OCI-LY3 (cell line): ENCODE measurements at regions not wholly inside any gene's neighbourhood (a gene's known extent, or its start where the extent isn't known, plus 50 kb on each side); places are given as distances from the start of the nearest gene placed in this dataset.
"Not testable (repeated sequence)": the region's sequence is repeated elsewhere in the genome, so short reads cannot be mapped to it uniquely, and the experiment has no call there.

ENCODE experiments used
- H2AFZ ChIP-seq: fragments of 200-600, 300-600 bp; shearing (Covaris generic); 2 replicates; pipeline ENCODE4 v1.6.0; 2014; ENCODE audit warnings: antibody characterized with exemption, low read depth, low read length
- H3K27ac ChIP-seq: fragments of 200-600, 300-600 bp; sonication (generic); 2 replicates; pipeline ENCODE4 v1.5.1; 2014; ENCODE audit warnings: mild to moderate bottlenecking, low read length, moderate library complexity, mixed read lengths
- H3K27me3 ChIP-seq: fragments of 200-600, 300-600 bp; sonication (generic); 2 replicates; pipeline ENCODE4 v1.6.1; 2014; ENCODE audit warnings: low read depth, low read length, mixed read lengths
- H3K36me3 ChIP-seq: fragments of 200-600, 300-600 bp; sonication (generic); replicated peaks from 2 replicates; pipeline ENCODE3; 2014; ENCODE audit warnings: low read depth, low read length, mixed read lengths
- H3K4me1 ChIP-seq: fragments of 300-600, 200-600 bp; sonication (generic); 2 replicates; pipeline ENCODE4 v1.6.1; 2014; ENCODE audit warnings: low read length, mixed read lengths
- H3K4me2 ChIP-seq: fragments of 200-600, 300-600 bp; sonication (generic); 2 replicates; pipeline ENCODE4 v1.6.1; 2014; ENCODE audit warnings: low read length, mixed read lengths
- H3K4me3 ChIP-seq: fragments of 300-600, 200-600 bp; sonication (generic); 2 replicates; pipeline ENCODE4 v1.5.1; 2014; ENCODE audit warnings: antibody characterized with exemption, mild to moderate bottlenecking, low read length, moderate library complexity
- H3K79me2 ChIP-seq: fragments of 300-600, 200-600 bp; shearing (Covaris generic); 2 replicates; pipeline ENCODE4 v1.6.1; 2014; ENCODE audit warnings: mild to moderate bottlenecking, low read length, mixed read lengths
- H3K9ac ChIP-seq: fragments of 300-600, 200-600 bp; shearing (Covaris generic); 2 replicates; pipeline ENCODE4 v1.6.0; 2014; ENCODE audit warnings: mild to moderate bottlenecking, low read length, moderate library complexity
- H3K9me3 ChIP-seq: fragments of 200-600, 300-600 bp; shearing (Covaris generic); 2 replicates; pipeline ENCODE4 v1.6.1; 2014; ENCODE audit warnings: low read length, mixed read lengths; ENCODE audit not compliant: insufficient read depth
- H4K20me1 ChIP-seq: fragments of 200-600, 300-600 bp; sonication (generic); 2 replicates; pipeline ENCODE4 v1.6.1; 2016; ENCODE audit warnings: low read length, mixed read lengths; ENCODE audit not compliant: insufficient read depth
- EZH2phosphoT487 ChIP-seq: fragments of 200-600 bp; shearing (Covaris generic); IDR thresholded peaks from 2 replicates; pipeline ENCODE4 v1.6.1; 2018; ENCODE audit warnings: antibody characterized with exemption, mixed run types, low read depth
- TF ChIP-seq, protein P1 (sequence below): fragments of 200-600, 300-600 bp; sonication (generic); IDR thresholded peaks from 2 replicates; pipeline ENCODE4 v1.5.1; 2014; ENCODE audit warnings: antibody characterized with exemption, low read length, low read depth

DNA sequence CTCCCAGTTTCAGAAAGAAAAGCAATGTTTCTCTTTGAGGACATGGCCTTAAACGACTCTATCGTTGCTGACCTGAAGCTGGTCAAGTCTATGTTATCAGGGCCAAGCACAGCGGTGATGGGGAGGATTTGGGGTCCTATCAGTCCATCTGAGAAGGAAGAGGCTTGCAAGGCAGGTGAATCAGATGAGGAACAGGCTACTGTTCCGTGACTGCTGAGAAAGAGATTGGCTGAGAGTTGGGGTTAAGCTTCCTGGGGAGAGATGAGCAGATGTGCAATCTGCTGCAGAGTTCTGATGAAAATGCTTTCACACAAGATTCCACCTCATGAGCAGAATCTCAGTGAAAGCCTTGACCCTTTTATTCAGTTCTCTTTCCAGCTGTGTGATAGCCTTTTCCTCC is 168.3 kb upstream of the STMND1 start:
- H4K20me1 ChIP-seq: no peaks in the 10 kb centered on the region
- no peak overlapping the region for H3K4me3 ChIP-seq
- no peak overlapping the region for H2AFZ ChIP-seq
- no peak overlapping the region for H3K4me2 ChIP-seq
- H3K27ac ChIP-seq: no peak overlapping the region
- peaks cover 3% of the 10 kb centered on the region; the same call in 1 of the 2 replicates for H3K27me3 ChIP-seq
- TF ChIP-seq, protein P1, sequence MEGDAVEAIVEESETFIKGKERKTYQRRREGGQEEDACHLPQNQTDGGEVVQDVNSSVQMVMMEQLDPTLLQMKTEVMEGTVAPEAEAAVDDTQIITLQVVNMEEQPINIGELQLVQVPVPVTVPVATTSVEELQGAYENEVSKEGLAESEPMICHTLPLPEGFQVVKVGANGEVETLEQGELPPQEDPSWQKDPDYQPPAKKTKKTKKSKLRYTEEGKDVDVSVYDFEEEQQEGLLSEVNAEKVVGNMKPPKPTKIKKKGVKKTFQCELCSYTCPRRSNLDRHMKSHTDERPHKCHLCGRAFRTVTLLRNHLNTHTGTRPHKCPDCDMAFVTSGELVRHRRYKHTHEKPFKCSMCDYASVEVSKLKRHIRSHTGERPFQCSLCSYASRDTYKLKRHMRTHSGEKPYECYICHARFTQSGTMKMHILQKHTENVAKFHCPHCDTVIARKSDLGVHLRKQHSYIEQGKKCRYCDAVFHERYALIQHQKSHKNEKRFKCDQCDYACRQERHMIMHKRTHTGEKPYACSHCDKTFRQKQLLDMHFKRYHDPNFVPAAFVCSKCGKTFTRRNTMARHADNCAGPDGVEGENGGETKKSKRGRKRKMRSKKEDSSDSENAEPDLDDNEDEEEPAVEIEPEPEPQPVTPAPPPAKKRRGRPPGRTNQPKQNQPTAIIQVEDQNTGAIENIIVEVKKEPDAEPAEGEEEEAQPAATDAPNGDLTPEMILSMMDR: no peak
- no peak for TF ChIP-seq EZH2phosphoT487
- no peaks in the 10 kb centered on the region for H3K4me1 ChIP-seq
- H3K9me3 ChIP-seq: no peaks in the 10 kb centered on the region
- no peaks in the 10 kb centered on the region for H3K79me2 ChIP-seq
- H3K36me3 ChIP-seq: no peaks in the 10 kb centered on the region
- H3K9ac ChIP-seq: no peak overlapping the region

- no peaks in the 10 kb centered on the region for H3K9me3 ChIP-seq
- no peaks in the 10 kb centered on the region for H3K79me2 ChIP-seq
- H2AFZ ChIP-seq: no peak overlapping the region
- peaks cover 3% of the 10 kb centered on the region; the same call in 1 of the 2 replicates for H3K27me3 ChIP-seq
- H3K4me3 ChIP-seq: no peak overlapping the region
- no peak overlapping the region for H3K9ac ChIP-seq
- no peaks in the 10 kb centered on the region for H3K4me1 ChIP-seq
- no peaks in the 10 kb centered on the region for H4K20me1 ChIP-seq
- no peak overlapping the region for H3K4me2 ChIP-seq
- TF ChIP-seq, protein P1: no peak
- TF ChIP-seq EZH2phosphoT487: no peak
- no peaks in the 10 kb centered on the region for H3K36me3 ChIP-seq
- H3K27ac ChIP-seq: no peak overlapping the region
Observed at GRCh38 chr6:16932920-16933319, 168.9 kb upstream of the STMND1 start.

GRCh38 chr6:16931079-16931478 is 169.8 kb upstream of the ATXN1 start:
- not testable (repeated sequence) for H3K79me2 ChIP-seq, H3K9me3 ChIP-seq, H4K20me1 ChIP-seq, H3K27ac ChIP-seq, H3K4me2 ChIP-seq, H2AFZ ChIP-seq, H3K9ac ChIP-seq, H3K27me3 ChIP-seq, H3K36me3 ChIP-seq, H3K4me3 ChIP-seq, H3K4me1 ChIP-seq

DNA sequence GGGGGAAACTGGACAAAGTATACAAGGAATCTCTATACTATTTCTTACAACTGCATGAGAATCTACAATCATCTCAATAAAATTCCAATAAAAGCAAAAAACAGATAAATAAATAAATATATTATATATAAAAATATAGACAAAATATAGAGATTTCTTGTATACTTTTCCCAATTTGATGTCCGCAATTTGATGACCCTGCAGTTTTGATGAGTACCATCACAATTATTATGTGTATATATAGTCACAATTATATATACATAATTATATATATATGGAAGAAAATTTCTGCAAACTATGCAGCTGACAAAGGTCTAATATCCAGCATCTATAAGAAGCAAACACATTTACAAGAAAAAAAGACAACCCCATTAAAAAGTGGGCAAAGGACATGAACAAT is 169.2 kb upstream of the ATXN1 start:
- TF ChIP-seq EZH2phosphoT487: no peak
- TF ChIP-seq, protein P1: no peak
- H3K79me2 ChIP-seq: no peaks in the 10 kb centered on the region
- no peak overlapping the region for H3K4me2 ChIP-seq
- no peaks in the 10 kb centered on the region for H3K36me3 ChIP-seq
- H2AFZ ChIP-seq: no peak overlapping the region
- H3K27me3 ChIP-seq: no peaks in the 10 kb centered on the region; the same call in 1 of the 2 replicates
- no peak overlapping the region for H3K4me3 ChIP-seq
- no peaks in the 10 kb centered on the region for H3K9me3 ChIP-seq
- no peak overlapping the region for H3K9ac ChIP-seq
- H4K20me1 ChIP-seq: no peaks in the 10 kb centered on the region
- no peaks in the 10 kb centered on the region for H3K4me1 ChIP-seq
- H3K27ac ChIP-seq: no peak overlapping the region

- no peak overlapping the region for H3K27ac ChIP-seq
- no peaks in the 10 kb centered on the region for H3K9me3 ChIP-seq
Observed at GRCh38 chr6:16929809-16930208, 168.5 kb upstream of the ATXN1 start.

More at GRCh38 chr6:16929809-16930208, 168.5 kb upstream of the ATXN1 start:
- Histone ChIP-seq H3K79me2 (no peaks in the 10 kb centered on the region), H3K27me3 (no peaks in the 10 kb centered on the region; the same call in 1 of the 2 replicates), H3K36me3 (no peaks in the 10 kb centered on the region), H3K9ac (no peak overlapping the region), H3K4me1 (no peaks in the 10 kb centered on the region), H3K4me2 (no peak overlapping the region), H2AFZ (no peak overlapping the region), H3K4me3 (no peak overlapping the region), H4K20me1 (no peaks in the 10 kb centered on the region)
- TF ChIP-seq, protein P1: no peak
- TF ChIP-seq EZH2phosphoT487: no peak
